GM18498 (cell line): ENCODE measurements at regions not wholly inside any gene's neighbourhood (a gene's known extent, or its start where the extent isn't known, plus 50 kb on each side); places are given as distances from the start of the nearest gene placed in this dataset.

ENCODE experiments used
- ATAC-seq: cut with Tn5 transposase; IDR thresholded peaks from one replicate; pipeline ENCODE4 v1.9.1; 2021; ENCODE audit warnings: mild to moderate bottlenecking, moderate library complexity; ENCODE audit not compliant: unreplicated experiment

- ATAC-seq: no peak
These were observed 80.1 kb downstream of the PJA1 start for GRCh38 chrX:69085151-69085550.

- no peak for ATAC-seq
These were observed 81.5 kb downstream of the PJA1 start for GRCh38 chrX:69083801-69084200.

- no peak for ATAC-seq
These were observed 81.9 kb downstream of the PJA1 start for GRCh38 chrX:69083361-69083760.

- no peak for ATAC-seq
These were observed 82.5 kb downstream of the PJA1 start for GRCh38 chrX:69082753-69083150.

GRCh38 chrX:69082055-69082752 lies 83.0 kb downstream of the PJA1 start:
- ATAC-seq: no peak

- no peak for ATAC-seq
These were observed 84.3 kb downstream of the PJA1 start for GRCh38 chrX:69080855-69081465.

- no peak for ATAC-seq
These were observed 86.0 kb downstream of the PJA1 start for GRCh38 chrX:69079268-69079667.

- ATAC-seq: no peak
These were observed 87.3 kb downstream of the PJA1 start for GRCh38 chrX:69077895-69078455.

- ATAC-seq: no peak
These were observed 89.2 kb downstream of the PJA1 start for GRCh38 chrX:69076088-69076487.

- ATAC-seq: no peak
These were observed 90.5 kb downstream of the PJA1 start for GRCh38 chrX:69074726-69075125.

GRCh38 chrX:69073721-69074120 lies 91.5 kb downstream of the PJA1 start:
- ATAC-seq: no peak

- ATAC-seq: no peak
These were observed 92.0 kb downstream of the PJA1 start for GRCh38 chrX:69073241-69073640.

GRCh38 chrX:69072486-69073006 lies 92.7 kb downstream of the PJA1 start:
- ATAC-seq: no peak

- ATAC-seq: no peak
These were observed 94.2 kb downstream of the PJA1 start for GRCh38 chrX:69070949-69071650.

GRCh38 chrX:69069876-69070275 lies 95.4 kb downstream of the PJA1 start:
- no peak for ATAC-seq

GRCh38 chrX:69069086-69069445 lies 96.2 kb downstream of the PJA1 start:
- ATAC-seq: no peak

- no peak for ATAC-seq
These were observed 96.8 kb downstream of the PJA1 start for GRCh38 chrX:69068301-69069085.

- ATAC-seq: no peak
These were observed 97.4 kb downstream of the PJA1 start for GRCh38 chrX:69067841-69068240.

GRCh38 chrX:69066966-69067525 lies 98.2 kb downstream of the PJA1 start:
- no peak for ATAC-seq

- ATAC-seq: no peak
These were observed 99.1 kb downstream of the PJA1 start for GRCh38 chrX:69066021-69066757.
